ENCODE measurements at regions not wholly inside any gene's neighbourhood (a gene's known extent, or its start where the extent isn't known, plus 50 kb on each side); places are given as distances from the start of the nearest gene placed in this dataset.
A peak's percentile ranks its signal among the peaks of the same experiment; 100 is the strongest.

- H4K91ac ChIP-seq (ENCODE audit: insufficient read depth, low read depth, low read length) = no peak overlapping the region
- no peak overlapping the region for H2AK5ac ChIP-seq (ENCODE audit: low read depth, low read length)
- CTCF ChIA-PET = interaction anchor here (0.6 to 0.7 kb wide), 2 partner anchors 69 to 143 kb away, joined by 3 to 5 read pairs; no protein-coding TSS in a partner anchor
- no peak overlapping the region for H4K5ac ChIP-seq (ENCODE audit: low read depth, low read length)
- no peak overlapping the region for H3K27ac ChIP-seq (ENCODE audit: insufficient read depth, low read length)
- no peaks in the 10 kb centered on the region; the same call in 1 of the 2 replicates for H3K9me3 ChIP-seq (ENCODE audit: control insufficient read depth, insufficient read depth, low read length)
- no peak overlapping the region for H3K14ac ChIP-seq (replicated peaks; ENCODE audit: low read depth, low read length)
- intact Hi-C loops (cut with micrococcal nuclease) (no loop called here), in situ Hi-C loops (cut with MboI; ENCODE audit: low sequenced_read_pairs) (no loop called here), dilution Hi-C loops (cut with HindIII; ENCODE audit: low sequenced_read_pairs, unreplicated experiment) (no loop called here)
- no peak overlapping the region for H3K56ac ChIP-seq (ENCODE audit: extremely low read depth, insufficient read depth, low read length)
- H2BK5ac ChIP-seq (ENCODE audit: low read depth, low read length, poor library complexity, severe bottlenecking) = no peak overlapping the region
- ATAC-seq (ENCODE audit: low read depth) (no peak), DNase-seq (no peak)
- no peaks in the 10 kb centered on the region for H3K9me1 ChIP-seq (ENCODE audit: insufficient read depth, low read length)
- H4K8ac ChIP-seq (ENCODE audit: low read depth in 2 of 2, low read length in 2 of 2) = no peak overlapping the region
- 83% methylated on average over 1 of the region's 6 CpGs; no CpG with 5 or more reads in 1 of the 2 experiments for WGBS, 2 experiments (ENCODE audit: extremely low coverage in 2 of 2, insufficient read length in 1 of 2)
- H2BK20ac ChIP-seq (ENCODE audit: low read depth, low read length) = no peak overlapping the region
- no peak overlapping the region for H3K18ac ChIP-seq (ENCODE audit: low read depth, low read length)
- peak overlapping the region; percentile 24; the same call in 1 of the 2 replicates for H3K4me3 ChIP-seq (ENCODE audit: insufficient read depth, low read depth, low read length)
- peak overlapping the region; percentile 13 for H2AFZ ChIP-seq (replicated peaks; ENCODE audit: low read length, poor library complexity)
- no peak overlapping the region for H3K23ac ChIP-seq (ENCODE audit: low read depth, low read length)
- H4K20me1 ChIP-seq (ENCODE audit: insufficient read depth, low read length) = no peaks in the 10 kb centered on the region
- no peak overlapping the region for H3K4ac ChIP-seq (ENCODE audit: low read depth, low read length)
- TF ChIP-seq RFX5 (IDR thresholded peaks at IDR 0.05; ENCODE audit: low read depth, low read length) (no peak), MAFK (IDR thresholded peaks at IDR 0.05; ENCODE audit: low read depth, low read length) (no peak), SMC3 (IDR thresholded peaks at IDR 0.05; ENCODE audit: low read depth, low read length) (no peak), RCOR1 (IDR thresholded peaks at IDR 0.05; ENCODE audit: insufficient replicate concordance, low read length) (no peak), NFE2L2 (IDR thresholded peaks at IDR 0.05; ENCODE audit: low read depth, low read length) (no peak), CTCF (conservative IDR thresholded peaks at IDR 0.05; ENCODE audit: low read depth, low read length) (no peak), ELK1 (IDR thresholded peaks at IDR 0.05; ENCODE audit: borderline replicate concordance, low read depth, low read length) (no peak), CEBPB (IDR thresholded peaks at IDR 0.05; ENCODE audit: low read depth, low read length) (no peak), RAD21 (IDR thresholded peaks at IDR 0.05; ENCODE audit: low read length) (no peak), MAZ (IDR thresholded peaks at IDR 0.05; ENCODE audit: borderline replicate concordance, low read depth, low read length) (no peak), USF2 (IDR thresholded peaks at IDR 0.05; ENCODE audit: low read depth, low read length) (no peak), POLR2A (IDR thresholded peaks at IDR 0.05; ENCODE audit: low read depth, low read length) (no peak), FOS (IDR thresholded peaks at IDR 0.05; ENCODE audit: low read depth, low read length) (no peak), CHD1 (IDR thresholded peaks at IDR 0.05; ENCODE audit: low read depth, low read length) (no peak)
- BruUV-seq (replicated peaks) = no TSS peak
- no peaks in the 10 kb centered on the region; the same call in 1 of the 2 replicates for H3K27me3 ChIP-seq (ENCODE audit: control insufficient read depth, insufficient read depth, low read length)
- no peaks in the 10 kb centered on the region for H3K79me1 ChIP-seq (ENCODE audit: low read depth in 1 of 2, low read length in 2 of 2)
- no peak overlapping the region for H2BK15ac ChIP-seq (ENCODE audit: low read depth, low read length)
- POLR2A ChIA-PET (ENCODE audit: unreplicated experiment) = no interaction called here
- H3K4me2 ChIP-seq (ENCODE audit: low read depth, low read length) = peak overlapping the region; percentile 72
- H3K4me1 ChIP-seq (ENCODE audit: control insufficient read depth, insufficient read depth, low read length) = no peaks in the 10 kb centered on the region
- H3K36me3 ChIP-seq (ENCODE audit: control insufficient read depth, insufficient read depth, low read length) = no peaks in the 10 kb centered on the region
- no peak overlapping the region for H2BK120ac ChIP-seq (ENCODE audit: low read depth, low read length)
- H2AK9ac ChIP-seq (replicated peaks; ENCODE audit: low read depth, low read length, poor library complexity) = no peak overlapping the region
- H3K9ac ChIP-seq (ENCODE audit: low read depth, low read length) = no peak overlapping the region
Measured at GRCh38 chr17:71777048-71777640, 343.7 kb upstream of the SOX9 start.

All from IMR-90 (cell line).